GM18870 (cell line): ENCODE measurements at regions not wholly inside any gene's neighbourhood (a gene's known extent, or its start where the extent isn't known, plus 50 kb on each side); places are given as distances from the start of the nearest gene placed in this dataset.
"Not testable (repeated sequence)": the region's sequence is repeated elsewhere in the genome, so short reads cannot be mapped to it uniquely, and the experiment has no call there.

Experiments used
- ATAC-seq: cut with Tn5 transposase; IDR thresholded peaks from one replicate; pipeline ENCODE4 v1.9.1; 2021; ENCODE audit warnings: moderate library complexity; ENCODE audit not compliant: unreplicated experiment

GRCh38 chr2:226483143-226483542 lies 316.5 kb downstream of the IRS1 start:
- ATAC-seq = no peak

DNA sequence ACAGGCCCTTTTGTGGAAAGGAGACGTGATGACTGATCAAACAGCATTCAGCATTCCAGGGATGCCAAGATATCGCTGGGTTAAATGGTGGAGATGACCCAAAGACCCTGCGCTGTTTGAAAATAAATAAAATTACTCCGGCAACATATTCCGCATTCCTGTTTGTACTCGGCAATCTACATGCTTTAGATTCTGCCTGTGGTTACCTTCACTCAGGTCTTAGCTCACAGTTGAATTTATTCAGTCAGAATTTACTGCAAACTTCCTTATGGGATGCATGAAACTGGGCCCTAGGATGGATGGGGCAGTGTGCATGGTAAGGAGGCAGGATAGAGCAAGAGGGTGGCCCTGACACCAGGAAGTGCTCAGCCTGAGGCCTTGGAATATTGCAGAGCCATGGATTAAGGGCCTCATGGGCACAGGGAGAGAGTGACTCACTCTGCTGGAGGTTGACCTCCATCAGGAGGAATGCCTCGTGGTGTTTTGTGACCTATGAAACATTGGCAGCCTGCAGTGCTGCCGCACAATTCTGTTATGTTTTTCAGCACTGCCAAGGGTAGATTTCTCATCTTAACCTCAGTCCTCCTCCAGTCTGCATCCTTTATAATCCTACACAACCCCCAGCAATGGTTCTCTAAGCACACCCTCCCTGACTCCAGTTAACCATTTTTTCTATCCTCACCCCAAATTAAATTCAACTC lies 321.4 kb downstream of the IRS1 start:
- no peak for ATAC-seq

GRCh38 chr2:226477221-226478108 lies 322.2 kb downstream of the IRS1 start:
- ATAC-seq = no peak

DNA sequence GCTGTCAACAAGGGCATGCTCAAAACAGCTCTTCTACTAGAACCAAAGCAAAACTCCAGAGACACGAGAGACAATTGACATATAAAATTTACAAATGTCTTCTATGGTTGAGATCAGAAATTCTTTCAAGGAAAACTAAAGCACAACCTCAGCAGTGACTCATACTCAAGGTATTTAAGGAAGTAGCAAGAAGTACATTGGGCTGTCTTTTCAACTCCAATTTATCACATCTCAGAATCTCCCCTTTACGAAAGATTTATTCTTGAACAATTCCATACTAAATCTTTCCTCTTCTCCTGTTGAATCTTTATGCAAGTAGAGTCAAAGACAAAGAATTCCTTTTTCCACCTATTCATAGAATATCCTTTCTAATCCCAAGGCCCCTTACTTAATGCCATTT lies 324.0 kb downstream of the IRS1 start:
- no peak for ATAC-seq

- no peak for ATAC-seq
These were observed 325.5 kb downstream of the IRS1 start for GRCh38 chr2:226474131-226474530.

DNA sequence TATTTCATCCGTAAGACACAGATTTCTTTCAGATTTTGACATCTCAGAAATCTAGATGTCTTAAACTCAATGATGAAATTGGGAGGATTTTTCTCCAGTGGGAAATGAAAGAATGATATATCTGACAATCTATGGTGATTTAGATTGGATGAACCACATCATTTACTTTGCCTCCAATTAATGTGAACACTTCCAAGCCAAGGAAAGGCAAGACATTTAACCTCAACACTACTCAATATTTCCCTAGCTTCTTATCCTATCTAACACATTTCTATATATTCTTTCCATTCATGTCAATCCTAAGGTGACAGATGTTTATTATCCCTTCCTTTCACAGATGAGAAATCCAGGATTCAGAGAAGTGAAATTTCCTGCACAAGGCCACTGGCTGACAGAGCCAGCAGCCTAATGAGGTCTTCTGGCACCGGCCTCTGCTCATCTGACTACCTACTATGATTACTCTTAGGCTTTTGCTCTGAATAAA lies 327.6 kb downstream of the IRS1 start:
- no peak for ATAC-seq

DNA sequence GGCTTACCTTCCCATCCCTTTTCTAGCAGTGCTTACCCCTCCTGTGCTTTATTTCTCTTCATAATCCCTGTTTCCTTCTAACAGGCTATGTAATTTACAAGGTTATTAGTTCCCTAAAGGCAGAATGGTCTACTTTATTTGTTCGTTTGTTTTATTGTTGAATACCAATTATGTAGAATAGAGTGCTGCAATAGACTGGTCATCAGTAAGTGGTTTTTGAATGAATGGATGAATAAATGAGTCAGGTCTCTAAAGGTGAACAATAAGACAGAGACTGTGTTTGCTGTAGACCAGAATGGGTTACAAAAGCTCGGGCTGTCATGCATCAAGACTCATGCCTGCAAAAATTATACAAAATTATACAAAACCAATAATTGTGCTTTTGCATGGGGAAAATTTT lies 332.0 kb downstream of the IRS1 start:
- no peak for ATAC-seq

- ATAC-seq = no peak
These were observed 332.4 kb downstream of the IRS1 start for GRCh38 chr2:226467221-226467620.

- no peak for ATAC-seq
These were observed 333.0 kb downstream of the IRS1 start for GRCh38 chr2:226466589-226466988.

DNA sequence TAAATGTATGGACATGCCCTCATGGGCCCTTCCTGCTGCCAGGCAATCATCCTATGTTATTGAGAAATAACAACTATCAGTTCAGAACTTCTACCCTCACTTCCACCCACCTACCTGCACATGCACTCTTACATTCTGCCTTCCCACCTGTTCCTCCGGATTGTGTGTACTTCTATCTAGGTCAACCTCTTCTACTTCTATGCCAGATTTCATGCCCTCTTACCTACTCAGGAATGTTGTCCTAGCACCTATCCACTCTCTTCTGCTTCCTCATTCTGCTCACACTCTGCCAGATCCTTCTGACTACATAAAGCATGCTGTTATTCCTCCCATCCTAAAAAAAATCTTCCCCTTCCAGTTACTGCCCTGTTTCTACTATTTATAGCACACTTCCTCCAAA lies 333.5 kb downstream of the IRS1 start:
- ATAC-seq = no peak

GRCh38 chr2:226464380-226464779 lies 335.2 kb downstream of the IRS1 start:
- no peak for ATAC-seq

DNA sequence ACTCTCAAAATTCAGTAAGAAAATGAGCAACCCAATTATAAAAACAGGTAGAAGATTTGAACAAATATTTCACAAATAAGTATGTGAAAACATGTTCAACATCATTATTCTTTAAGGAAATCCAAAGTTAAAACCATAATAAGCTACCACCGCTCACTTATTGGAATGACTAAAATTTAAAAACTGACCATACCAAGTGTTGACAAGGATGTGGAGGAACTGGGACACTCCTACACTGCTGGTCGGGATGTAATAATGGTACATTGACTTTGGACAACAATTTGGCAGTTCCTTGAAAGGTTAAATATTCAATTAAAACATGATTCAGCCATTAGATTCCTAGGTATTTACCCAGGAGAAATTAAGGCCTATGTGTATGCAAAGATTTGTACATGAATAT lies 336.5 kb downstream of the IRS1 start:
- no peak for ATAC-seq

DNA sequence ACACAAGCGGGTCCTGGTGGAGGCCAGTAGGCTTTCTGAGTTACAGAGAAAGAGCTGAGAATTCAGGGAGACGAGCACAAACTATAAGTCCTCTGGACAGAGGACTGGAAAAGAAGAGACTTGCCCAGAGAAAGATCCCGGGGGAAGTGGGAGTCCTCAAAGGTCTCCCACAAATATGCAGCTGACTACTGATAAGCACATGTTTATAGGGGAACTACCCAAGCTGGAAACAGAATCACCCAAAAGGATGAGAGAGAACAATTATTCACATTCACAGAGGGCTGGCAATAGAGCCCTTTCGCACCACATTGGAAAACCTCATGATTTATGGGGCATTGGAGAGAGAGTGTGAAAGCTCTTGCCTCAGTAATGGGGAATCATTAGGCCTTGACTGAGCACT lies 337.6 kb downstream of the IRS1 start:
- ATAC-seq = no peak

GRCh38 chr2:226456144-226456543 lies 343.5 kb downstream of the IRS1 start:
- ATAC-seq = not testable (repeated sequence)

GRCh38 chr2:226452768-226453167 lies 346.9 kb downstream of the IRS1 start:
- no peak for ATAC-seq

DNA sequence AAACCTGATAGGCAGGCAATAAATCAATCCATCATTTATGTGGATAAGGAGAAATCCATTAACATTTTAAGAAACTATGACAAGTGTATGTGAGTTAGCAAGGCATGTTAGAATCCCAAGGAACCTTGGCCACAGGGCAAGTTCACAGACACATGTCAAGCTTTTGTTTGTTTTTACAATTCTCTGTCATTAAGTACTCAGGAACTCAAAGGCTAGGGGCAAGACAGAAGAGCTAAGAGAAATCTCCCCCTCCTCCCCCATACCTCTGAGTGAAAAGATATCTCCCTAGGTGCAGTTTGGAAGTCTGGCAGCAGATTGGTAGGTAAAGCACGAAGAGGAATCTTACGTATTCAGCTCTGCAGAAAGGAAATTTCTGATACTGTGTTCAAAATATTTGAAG lies 348.1 kb downstream of the IRS1 start:
- no peak for ATAC-seq

GRCh38 chr2:226450141-226450540 lies 349.5 kb downstream of the IRS1 start:
- ATAC-seq = no peak

- no peak for ATAC-seq
These were observed 352.0 kb downstream of the IRS1 start for GRCh38 chr2:226447338-226448300.

DNA sequence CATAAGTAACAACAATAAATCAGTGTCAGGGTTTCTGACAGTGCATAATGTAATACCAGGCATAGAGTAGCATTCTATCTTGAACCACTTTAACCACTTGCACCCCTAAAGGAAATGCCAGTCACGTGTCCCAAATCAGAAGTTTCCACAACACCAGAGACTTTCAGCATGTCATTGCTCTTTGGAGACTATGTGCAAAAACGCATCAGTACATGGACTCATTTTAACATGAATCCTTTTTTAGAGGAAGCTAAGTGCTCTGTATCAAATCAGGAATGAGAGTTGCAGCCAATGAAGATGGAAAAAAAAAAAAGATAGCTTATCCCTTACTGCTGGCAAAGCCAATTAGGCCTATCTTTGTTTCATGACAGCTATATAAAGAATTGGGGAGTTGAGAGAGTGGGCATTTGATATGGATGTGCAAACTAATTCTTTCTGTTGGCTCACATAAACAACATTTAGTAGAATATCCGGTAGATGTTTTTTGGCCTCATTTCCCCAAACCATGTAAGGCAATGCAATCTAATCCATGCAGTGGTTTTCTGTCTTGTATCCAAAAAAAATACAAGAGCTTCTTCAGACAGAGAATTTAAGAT lies 353.1 kb downstream of the IRS1 start:
- ATAC-seq = no peak

GRCh38 chr2:226445216-226445861 lies 354.3 kb downstream of the IRS1 start:
- ATAC-seq = no peak
